GM23248 (cell line): ENCODE measurements at regions not wholly inside any gene's neighbourhood (a gene's known extent, or its start where the extent isn't known, plus 50 kb on each side); places are given as distances from the start of the nearest gene placed in this dataset.

Experiments
- DNase-seq: peaks from one replicate; pipeline ENCODE4 v3.0.0-alpha.2; 2015
- H2AFZ ChIP-seq: fragments of 200-600 bp; sonication (generic); 2 replicates; pipeline ENCODE4 v1.6.1; 2016; ENCODE audit warnings: antibody characterized with exemption
- H3F3A ChIP-seq: fragments of 200-600 bp; sonication (generic); 2 replicates; pipeline ENCODE4 v1.6.1; 2016; ENCODE audit warnings: mild to moderate bottlenecking, antibody characterized with exemption, mixed run types; ENCODE audit not compliant: insufficient read depth
- H3K27ac ChIP-seq: fragments of 200-600 bp; sonication (generic); 2 replicates; pipeline ENCODE4 v1.5.1; 2016; ENCODE audit warnings: mild to moderate bottlenecking
- H3K27me3 ChIP-seq: fragments of 200-600 bp; sonication (generic); replicated peaks from 2 replicates; pipeline ENCODE4 v1.6.1; 2016; ENCODE audit warnings: mild to moderate bottlenecking; ENCODE audit not compliant: insufficient read depth
- H3K36me3 ChIP-seq: fragments of 200-600 bp; sonication (generic); 2 replicates; pipeline ENCODE4 v1.6.1; 2016; ENCODE audit warnings: low read depth, mild to moderate bottlenecking
- H3K4me1 ChIP-seq: fragments of 200-600 bp; sonication (generic); 2 replicates; pipeline ENCODE4 v1.6.1; 2016; ENCODE audit warnings: mild to moderate bottlenecking; ENCODE audit not compliant: insufficient read depth
- H3K4me2 ChIP-seq: fragments of 200-600 bp; sonication (generic); one replicate; pipeline ENCODE4 v1.6.1; 2016; ENCODE audit warnings: mild to moderate bottlenecking; ENCODE audit not compliant: unreplicated experiment
- H3K4me3 ChIP-seq: fragments of 200-600 bp; sonication (generic); 2 replicates; pipeline ENCODE4 v1.5.1; 2016; ENCODE audit warnings: mild to moderate bottlenecking
- H3K79me2 ChIP-seq: fragments of 200-600 bp; sonication (generic); 2 replicates; pipeline ENCODE4 v1.6.1; 2016; ENCODE audit warnings: mild to moderate bottlenecking; ENCODE audit not compliant: insufficient read depth
- H3K9ac ChIP-seq: fragments of 200-600 bp; sonication (generic); 2 replicates; pipeline ENCODE4 v1.6.1; 2016; ENCODE audit warnings: mild to moderate bottlenecking
- H3K9me2 ChIP-seq: fragments of 200-600 bp; sonication (generic); 2 replicates; pipeline ENCODE4 v1.6.1; 2016; ENCODE audit warnings: mixed run types, mild to moderate bottlenecking, moderate library complexity; ENCODE audit not compliant: insufficient read depth
- H3K9me3 ChIP-seq: fragments of 200-600 bp; sonication (generic); one replicate; pipeline ENCODE4 v1.6.1; 2017; ENCODE audit warnings: low read depth
- H4K20me1 ChIP-seq: fragments of 200-600 bp; sonication (generic); 2 replicates; pipeline ENCODE4 v1.6.0; 2016; ENCODE audit not compliant: insufficient read depth
- EZH2 ChIP-seq: fragments of 200-600 bp; sonication (generic); IDR thresholded peaks from 2 replicates; pipeline ENCODE4 v1.6.1; 2018; ENCODE audit warnings: antibody characterized with exemption, mild to moderate bottlenecking; ENCODE audit not compliant: insufficient read depth, poor library complexity, severe bottlenecking
- EZH2phosphoT487 ChIP-seq: fragments of 200-600 bp; sonication (generic); IDR thresholded peaks from 2 replicates; pipeline ENCODE4 v1.6.1; 2018; ENCODE audit warnings: antibody characterized with exemption, moderate library complexity, mild to moderate bottlenecking, low read depth; ENCODE audit not compliant: insufficient read depth
- WGBS, 2 experiments: methylation state at CpG; one replicate each; pipeline ENCODE4 v1.1.6; 2015 to 2017; ENCODE audit warnings: low lambda C conversion rate in 2 of 2, low coverage in 1 of 2; ENCODE audit errors: missing lambda C conversion rate in 2 of 2; 5-methylcytosine and 5-hydroxymethylcytosine counted together
- in situ Hi-C: fragments of 300-500 bp; cut with MboI; formaldehyde crosslinking; loops from 2 replicates; pipeline ENCODE4 v1.15.0; 2020

DNA sequence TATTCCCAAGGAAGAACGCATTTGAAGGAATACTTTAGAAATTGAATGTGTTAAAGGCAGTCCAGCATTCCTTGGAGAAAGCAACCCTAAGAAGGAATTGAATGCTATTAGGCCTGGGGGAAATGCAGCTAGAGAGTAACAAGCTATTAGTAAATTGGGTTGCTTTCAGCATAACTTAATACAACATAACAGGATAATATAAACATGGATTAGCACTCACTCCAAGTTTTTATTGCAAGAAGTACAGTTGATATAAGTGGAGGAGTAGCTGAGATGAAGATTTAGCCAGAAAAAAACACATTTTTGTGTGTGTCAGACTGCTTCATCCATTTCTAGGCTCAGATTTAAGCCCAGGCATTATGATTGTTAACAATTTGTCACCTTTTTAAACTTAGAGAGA is 314.6 kb downstream of the MEIS1 start:
- Histone ChIP-seq H3K9ac (no peak overlapping the region), H3K4me1 (no peaks in the 10 kb centered on the region), H3K27me3 (no peaks in the 10 kb centered on the region; the same call in 1 of the 2 replicates), H3K36me3 (no peaks in the 10 kb centered on the region), H3F3A (no peaks in the 10 kb centered on the region), H3K4me2 (no peak overlapping the region), H4K20me1 (no peaks in the 10 kb centered on the region), H2AFZ (no peak overlapping the region), H3K4me3 (no peak overlapping the region), H3K27ac (no peak overlapping the region), H3K9me3 (no peaks in the 10 kb centered on the region), H3K79me2 (no peaks in the 10 kb centered on the region), H3K9me2 (no peaks in the 10 kb centered on the region)
- TF ChIP-seq EZH2phosphoT487 = no peak
- no peak for TF ChIP-seq EZH2
- DNase-seq = no peak
- in situ Hi-C loops = no loop called here
- 59 to 73% methylated on average over 1 of the region's 1 CpG for WGBS, 2 experiments

DNA sequence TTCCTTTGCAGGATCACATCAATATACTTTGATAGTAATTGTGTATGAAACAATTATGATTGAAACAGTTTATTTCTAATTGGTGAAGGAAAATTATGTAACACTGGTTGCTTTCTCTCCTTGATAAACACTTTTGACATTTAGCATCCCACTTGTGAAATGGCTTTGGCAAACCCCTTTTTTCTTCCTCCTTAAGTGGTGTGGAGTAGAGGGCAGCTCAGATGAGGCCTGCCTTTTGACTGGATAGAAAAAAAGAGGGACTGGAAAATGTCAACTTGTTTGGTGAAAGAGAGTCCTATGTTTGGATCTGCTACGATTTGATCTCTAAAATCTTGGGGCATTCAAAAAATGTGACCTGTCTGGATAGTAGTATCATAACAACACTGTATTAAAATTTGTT is 318.3 kb downstream of the MEIS1 start:
- H3K27ac ChIP-seq = no peak overlapping the region

DNA sequence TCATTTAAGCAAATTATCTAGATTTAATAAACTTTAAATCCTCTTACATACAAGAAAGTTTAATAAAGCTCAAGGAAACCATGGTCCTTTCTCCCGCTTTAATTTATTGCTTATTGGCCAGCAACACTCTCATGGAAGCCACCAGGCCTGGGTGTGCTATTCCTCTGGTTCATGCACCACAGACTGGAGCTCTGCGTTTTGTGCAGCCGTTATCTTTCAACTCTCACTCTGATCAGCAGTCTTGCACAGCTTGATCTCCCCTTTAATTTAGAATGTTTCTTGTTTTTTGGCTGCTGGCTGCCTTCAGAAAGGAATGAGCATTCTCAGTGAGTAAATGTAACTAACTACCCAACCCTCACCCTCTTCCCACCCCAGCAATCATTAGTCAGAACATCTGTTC is 318.7 kb downstream of the MEIS1 start:
- Histone ChIP-seq H3F3A (no peaks in the 10 kb centered on the region), H3K9me2 (no peaks in the 10 kb centered on the region), H3K4me1 (no peaks in the 10 kb centered on the region), H3K9ac (no peak overlapping the region), H4K20me1 (no peaks in the 10 kb centered on the region), H3K27me3 (no peaks in the 10 kb centered on the region), H3K36me3 (no peaks in the 10 kb centered on the region), H3K79me2 (no peaks in the 10 kb centered on the region), H3K27ac (no peak overlapping the region), H3K4me2 (no peak overlapping the region), H3K9me3 (no peaks in the 10 kb centered on the region), H2AFZ (no peak overlapping the region), H3K4me3 (no peak overlapping the region)
- 92 to 95% methylated on average over 3 of the region's 3 CpGs for WGBS, 2 experiments
- in situ Hi-C loops = no loop called here
- TF ChIP-seq EZH2 (no peak), EZH2phosphoT487 (no peak)
- DNase-seq = no peak

More for the DNA sequence above, 318.3 kb downstream of the MEIS1 start:
- no peak overlapping the region for H2AFZ ChIP-seq
- no peak overlapping the region for H3K4me2 ChIP-seq
- no peaks in the 10 kb centered on the region for H3K79me2 ChIP-seq
- H3K9ac ChIP-seq = no peak overlapping the region
- TF ChIP-seq EZH2phosphoT487 (no peak), EZH2 (no peak)
- H3K36me3 ChIP-seq = no peaks in the 10 kb centered on the region
- no peaks in the 10 kb centered on the region for H3K9me2 ChIP-seq
- H3K27me3 ChIP-seq = no peaks in the 10 kb centered on the region
- 72 to 77% methylated on average over 1 of the region's 1 CpG for WGBS, 2 experiments
- no peak overlapping the region for H3K4me3 ChIP-seq
- in situ Hi-C loops = no loop called here
- no peak for DNase-seq
- H3K9me3 ChIP-seq = no peaks in the 10 kb centered on the region
- H3K4me1 ChIP-seq = no peaks in the 10 kb centered on the region
- H4K20me1 ChIP-seq = no peaks in the 10 kb centered on the region
- H3F3A ChIP-seq = no peaks in the 10 kb centered on the region

DNA sequence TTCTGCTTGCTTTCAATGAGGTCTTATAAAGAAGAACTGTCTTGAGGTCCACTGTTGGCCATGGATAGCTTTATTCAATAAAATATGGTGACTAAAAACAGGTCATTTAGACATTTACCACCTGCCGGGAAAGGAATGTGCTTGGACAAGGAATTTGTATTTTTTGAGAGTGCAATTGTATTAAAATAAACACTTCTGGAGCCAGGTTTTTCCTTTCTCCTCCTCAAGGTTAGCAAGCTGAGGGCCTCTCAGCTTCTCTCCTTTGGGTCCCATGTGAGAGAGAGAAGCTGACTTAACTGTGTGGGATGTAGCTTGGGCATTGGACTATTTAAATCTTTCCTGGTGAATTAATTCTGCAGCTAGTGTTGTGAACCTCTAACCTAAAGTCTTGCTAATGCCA is 321.0 kb downstream of the MEIS1 start:
- 78 to 79% methylated on average over 1 of the region's 1 CpG for WGBS, 2 experiments
- H3K4me1 ChIP-seq = no peaks in the 10 kb centered on the region
- no peak for DNase-seq
- no peaks in the 10 kb centered on the region for H3F3A ChIP-seq
- no peak overlapping the region for H3K9ac ChIP-seq
- no peaks in the 10 kb centered on the region for H4K20me1 ChIP-seq
- no peak overlapping the region for H3K4me2 ChIP-seq
- no peaks in the 10 kb centered on the region for H3K9me3 ChIP-seq
- H3K4me3 ChIP-seq = no peak overlapping the region
- H3K9me2 ChIP-seq = no peaks in the 10 kb centered on the region
- no peaks in the 10 kb centered on the region for H3K79me2 ChIP-seq
- in situ Hi-C loops = no loop called here
- H3K36me3 ChIP-seq = no peaks in the 10 kb centered on the region
- no peaks in the 10 kb centered on the region for H3K27me3 ChIP-seq
- no peak overlapping the region for H3K27ac ChIP-seq
- H2AFZ ChIP-seq = no peak overlapping the region
- no peak for TF ChIP-seq EZH2phosphoT487
- no peak for TF ChIP-seq EZH2

DNA sequence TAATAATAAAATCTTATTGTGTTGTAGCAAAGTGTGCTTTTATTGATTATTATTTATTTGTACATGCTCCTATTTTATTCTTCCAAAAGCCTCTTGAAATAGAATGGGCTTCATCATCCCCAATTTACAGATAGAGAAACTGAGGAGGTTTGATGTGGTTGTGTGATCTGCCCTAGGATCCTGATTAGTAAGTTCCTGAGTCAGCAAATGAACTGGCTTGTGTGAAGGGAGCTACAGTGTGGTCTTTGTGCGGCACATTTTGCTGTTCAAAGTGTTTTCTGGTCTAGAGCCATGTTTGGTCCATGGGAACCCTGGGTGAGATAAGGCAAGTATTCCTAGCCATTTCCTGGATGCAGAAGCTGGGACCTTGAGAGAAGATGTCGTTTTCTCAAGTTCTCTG is 326.9 kb downstream of the MEIS1 start:
- H3K9me2 ChIP-seq = no peaks in the 10 kb centered on the region
- in situ Hi-C loops = no loop called here
- WGBS, 2 experiments = 77 to 89% methylated on average over 2 of the region's 2 CpGs

More for the DNA sequence above, 326.9 kb downstream of the MEIS1 start:
- Histone ChIP-seq H3K36me3 (no peaks in the 10 kb centered on the region), H2AFZ (no peak overlapping the region), H3K9me3 (no peaks in the 10 kb centered on the region), H3F3A (no peaks in the 10 kb centered on the region), H3K27ac (no peak overlapping the region), H3K4me2 (no peak overlapping the region), H3K4me1 (no peaks in the 10 kb centered on the region), H3K27me3 (no peaks in the 10 kb centered on the region), H3K79me2 (no peaks in the 10 kb centered on the region), H3K9ac (no peak overlapping the region), H3K4me3 (no peak overlapping the region), H4K20me1 (no peaks in the 10 kb centered on the region)
- no peak for TF ChIP-seq EZH2phosphoT487
- TF ChIP-seq EZH2 = no peak
- DNase-seq = no peak
